H9 (cell line): ENCODE measurements at regions not wholly inside any gene's neighbourhood (a gene's known extent, or its start where the extent isn't known, plus 50 kb on each side); places are given as distances from the start of the nearest gene placed in this dataset.

Source experiments
- DNase-seq: peaks from one replicate; pipeline ENCODE4 v3.0.0-alpha.2; 2017
- H2AFZ ChIP-seq: one replicate; pipeline ENCODE4 v1.6.1; 2013; ENCODE audit warnings: mild to moderate bottlenecking, low read length, control low read depth, moderate library complexity
- H2AK5ac ChIP-seq: 2 replicates; pipeline ENCODE4 v1.6.1; 2013; ENCODE audit warnings: low read length, control low read depth, mixed read lengths; ENCODE audit not compliant: insufficient read length
- H2BK120ac ChIP-seq: one replicate; pipeline ENCODE4 v1.6.1; 2013; ENCODE audit warnings: low read depth, mild to moderate bottlenecking, low read length, control low read depth, inconsistent platforms; ENCODE audit not compliant: poor library complexity, severe bottlenecking
- H2BK12ac ChIP-seq: 2 replicates; pipeline ENCODE4 v1.6.1; 2013; ENCODE audit warnings: low read length, control low read depth, mixed read lengths, low read depth; ENCODE audit not compliant: insufficient read length
- H2BK15ac ChIP-seq: 2 replicates; pipeline ENCODE4 v1.6.1; 2013; ENCODE audit warnings: low read depth, low read length, control low read depth
- H2BK20ac ChIP-seq: one replicate; pipeline ENCODE4 v1.6.1; 2013; ENCODE audit warnings: low read depth, mild to moderate bottlenecking, low read length, control low read depth, inconsistent platforms; ENCODE audit not compliant: poor library complexity, severe bottlenecking
- H2BK5ac ChIP-seq: 2 replicates; pipeline ENCODE4 v1.6.1; 2013; ENCODE audit warnings: low read length, control low read depth, mixed read lengths; ENCODE audit not compliant: insufficient read length
- H3K14ac ChIP-seq: 2 replicates; pipeline ENCODE4 v1.6.1; 2013; ENCODE audit warnings: low read length, control low read depth; ENCODE audit not compliant: insufficient read depth
- H3K18ac ChIP-seq: 2 replicates; pipeline ENCODE4 v1.6.1; 2013; ENCODE audit warnings: low read depth, mild to moderate bottlenecking, mixed read lengths, low read length, control low read depth; ENCODE audit not compliant: insufficient read length
- H3K23ac ChIP-seq: 2 replicates; pipeline ENCODE4 v1.6.1; 2013; ENCODE audit warnings: low read length, control low read depth, mixed read lengths, low read depth; ENCODE audit not compliant: insufficient read length
- H3K23me2 ChIP-seq: 2 replicates; pipeline ENCODE4 v1.6.1; 2013; ENCODE audit warnings: low read depth, mild to moderate bottlenecking, mixed read lengths, low read length, control low read depth; ENCODE audit not compliant: insufficient read length, poor library complexity, severe bottlenecking
- H3K27ac ChIP-seq: 2 replicates; pipeline ENCODE4 v1.5.1; 2013; ENCODE audit warnings: low read length, control low read depth, mixed read lengths, low read depth; ENCODE audit not compliant: insufficient read length
- H3K27me3 ChIP-seq: 2 replicates; pipeline ENCODE4 v1.6.1; 2013; ENCODE audit warnings: low read length, control low read depth, inconsistent platforms; ENCODE audit not compliant: insufficient read depth
- H3K4ac ChIP-seq: 2 replicates; pipeline ENCODE4 v1.6.1; 2013; ENCODE audit warnings: low read depth, mild to moderate bottlenecking, control low read depth, inconsistent platforms, low read length, moderate library complexity
- H3K4me1 ChIP-seq: 2 replicates; pipeline ENCODE4 v1.6.1; 2013; ENCODE audit warnings: low read length, control low read depth, inconsistent platforms; ENCODE audit not compliant: insufficient read depth
- H3K4me2 ChIP-seq: 2 replicates; pipeline ENCODE4 v1.6.1; 2013; ENCODE audit warnings: low read length, control low read depth, mixed read lengths; ENCODE audit not compliant: insufficient read length, insufficient read depth
- H3K56ac ChIP-seq: 2 replicates; pipeline ENCODE4 v1.6.1; 2013; ENCODE audit warnings: low read depth, mild to moderate bottlenecking, mixed read lengths, low read length, control low read depth; ENCODE audit not compliant: insufficient read length
- H3K79me1 ChIP-seq: 2 replicates; pipeline ENCODE4 v1.6.1; 2013; ENCODE audit warnings: low read depth, mild to moderate bottlenecking, moderate library complexity, low read length, control low read depth, inconsistent platforms; ENCODE audit not compliant: insufficient read depth, poor library complexity, severe bottlenecking
- H3K79me2 ChIP-seq: 2 replicates; pipeline ENCODE4 v1.6.1; 2013; ENCODE audit warnings: low read length, control low read depth, inconsistent platforms; ENCODE audit not compliant: insufficient read depth
- H3K9ac ChIP-seq: 2 replicates; pipeline ENCODE4 v1.6.1; 2013; ENCODE audit warnings: low read length, control low read depth, mixed read lengths; ENCODE audit not compliant: insufficient read length; ENCODE audit errors: extremely low read depth
- H3K9me3 ChIP-seq: one replicate; pipeline ENCODE4 v1.6.1; 2013; ENCODE audit warnings: low read depth, low read length, inconsistent platforms; ENCODE audit not compliant: control insufficient read depth
- H3T11ph ChIP-seq: one replicate; pipeline ENCODE4 v1.6.1; 2013; ENCODE audit warnings: mild to moderate bottlenecking, low read length, control low read depth, inconsistent platforms
- H4K20me1 ChIP-seq: one replicate; pipeline ENCODE4 v1.6.1; 2013; ENCODE audit not compliant: control insufficient read depth, insufficient read length, insufficient read depth
- H4K5ac ChIP-seq: 2 replicates; pipeline ENCODE4 v1.6.1; 2013; ENCODE audit warnings: low read depth, mild to moderate bottlenecking, mixed read lengths, low read length, control low read depth; ENCODE audit not compliant: insufficient read length
- H4K8ac ChIP-seq: replicated peaks from 2 replicates; pipeline ENCODE4 v1.6.1; 2013; ENCODE audit warnings: low read length, control low read depth, mixed read lengths, low read depth; ENCODE audit not compliant: insufficient read length
- H4K91ac ChIP-seq: 2 replicates; pipeline ENCODE4 v1.6.1; 2013; ENCODE audit warnings: low read depth, mild to moderate bottlenecking, moderate library complexity, mixed read lengths, low read length, control low read depth; ENCODE audit not compliant: insufficient read length
- H3K27ac Mint-ChIP-seq, 3 experiments: 2 replicates in 2 of 3; 3 replicates in 1 of 3; pipeline ENCODE4 v1.8.0; 2020 to 2021; ENCODE audit warnings: mixed read lengths in 3 of 3, mild to moderate bottlenecking in 1 of 3, moderate library complexity in 1 of 3
- H3K27me3 Mint-ChIP-seq: 2 replicates; pipeline ENCODE4 v1.8.0; 2021; ENCODE audit warnings: low read depth, mild to moderate bottlenecking, moderate library complexity, mixed read lengths
- H3K36me3 Mint-ChIP-seq, 3 experiments: 2 replicates in 2 of 3; 3 replicates in 1 of 3; pipeline ENCODE4 v1.8.0; 2020 to 2021; ENCODE audit warnings: low read depth in 3 of 3, mixed read lengths in 3 of 3; ENCODE audit not compliant: insufficient read depth in 1 of 3
- H3K4me1 Mint-ChIP-seq, 2 experiments: 2 replicates each; pipeline ENCODE4 v1.8.0; 2020; ENCODE audit warnings: mixed read lengths in 2 of 2
- H3K4me3 Mint-ChIP-seq, 2 experiments: 2 replicates in 1 of 2; 3 replicates in 1 of 2; pipeline ENCODE4 v1.8.0; 2020 to 2021; ENCODE audit warnings: mild to moderate bottlenecking in 2 of 2, mixed read lengths in 2 of 2, moderate library complexity in 1 of 2
- H3K9me3 Mint-ChIP-seq, 2 experiments: 2 replicates in 1 of 2; 3 replicates in 1 of 2; pipeline ENCODE4 v1.8.0; 2020; ENCODE audit warnings: mild to moderate bottlenecking in 2 of 2, mixed read lengths in 2 of 2, moderate library complexity in 1 of 2
- CTCF ChIP-seq: fragments of 200-600 bp; sonication (generic); conservative IDR thresholded peaks from 3 replicates; pipeline ENCODE4 v1.8.0; 2021; ENCODE audit warnings: antibody characterized with exemption, mild to moderate bottlenecking
- WGBS: extraction: QIAGEN DNeasy Blood & Tissue Kit; methylation state at CpG from one replicate; pipeline ENCODE4 v1.1.7; 2013; ENCODE audit warnings: missing lambda C conversion rate, low lambda C conversion rate, mixed read lengths; ENCODE audit not compliant: insufficient read length; ENCODE audit errors: extremely low coverage; 5-methylcytosine and 5-hydroxymethylcytosine counted together

GRCh38 chr17:27239046-27239445 is 54.9 kb upstream of the WSB1 start:
- no peaks in the 10 kb centered on the region for H3K9me3 ChIP-seq
- H3K9ac ChIP-seq, result no peak overlapping the region
- H2BK12ac ChIP-seq, result no peak overlapping the region
- H3T11ph ChIP-seq, result no peak overlapping the region
- TF ChIP-seq CTCF, result no peak
- H3K27ac ChIP-seq, result no peak overlapping the region
- H3K14ac ChIP-seq, result no peak overlapping the region
- peaks cover 8 to 11% of the 10 kb centered on the region in 2 experiments for H3K4me1 Mint-ChIP-seq
- H3K23ac ChIP-seq, result no peak overlapping the region
- H3K4ac ChIP-seq, result no peak overlapping the region
- H2BK20ac ChIP-seq, result no peak overlapping the region
- no peak overlapping the region for H2BK15ac ChIP-seq
- no peak overlapping the region for H3K4me2 ChIP-seq
- H3K9me3 Mint-ChIP-seq, result no peaks in the 10 kb centered on the region
- H4K5ac ChIP-seq, result no peak overlapping the region
- H4K8ac ChIP-seq, result no peak overlapping the region
- no peak overlapping the region for H2AK5ac ChIP-seq
- no peaks in the 10 kb centered on the region for H3K23me2 ChIP-seq
- H3K27me3 Mint-ChIP-seq, result peaks cover 1% of the 10 kb centered on the region
- H3K36me3 Mint-ChIP-seq, result no peaks in the 10 kb centered on the region
- H4K91ac ChIP-seq, result no peak overlapping the region
- no peak overlapping the region for H2BK5ac ChIP-seq
- H3K4me3 Mint-ChIP-seq, result no peak overlapping the region
- WGBS, result no CpG with 5 or more reads among the region's 5 CpGs
- H3K4me1 ChIP-seq, result 0 out of 2 replicates have a peak, but pooled peaks cover under 1% of the 10 kb centered on the region
- H4K20me1 ChIP-seq, result no peaks in the 10 kb centered on the region
- DNase-seq, result no peak
- H3K27ac Mint-ChIP-seq, result no peak overlapping the region
- H2BK120ac ChIP-seq, result no peak overlapping the region
- H3K27me3 ChIP-seq, result no peaks in the 10 kb centered on the region
- H3K56ac ChIP-seq, result no peak overlapping the region
- no peaks in the 10 kb centered on the region for H3K79me1 ChIP-seq
- no peak overlapping the region for H2AFZ ChIP-seq
- no peaks in the 10 kb centered on the region for H3K79me2 ChIP-seq
- H3K18ac ChIP-seq, result no peak overlapping the region
